WTC11 (cell line): ENCODE measurements at regions not wholly inside any gene's neighbourhood (a gene's known extent, or its start where the extent isn't known, plus 50 kb on each side); places are given as distances from the start of the nearest gene placed in this dataset.

Source experiments
- MAX ChIP-seq: sonication (generic); formaldehyde crosslinking; IDR thresholded peaks from 2 replicates; pipeline ENCODE4 v1.8.0; 2022; ENCODE audit warnings: mild to moderate bottlenecking, missing genetic modification reagents
- NR3C1 ChIP-seq: sonication (generic); formaldehyde crosslinking; conservative IDR thresholded peaks from 2 replicates; pipeline ENCODE4 v1.8.1; 2023; ENCODE audit warnings: low read depth, mild to moderate bottlenecking, missing genetic modification reagents
- PRDM15 ChIP-seq: sonication (generic); formaldehyde crosslinking; IDR thresholded peaks from 2 replicates; pipeline ENCODE4 v1.8.0; 2022; ENCODE audit warnings: missing genetic modification reagents

GRCh38 chr4:124940387-124940786, 227.9 kb upstream of the ANKRD50 start:
- TF ChIP-seq NR3C1: no peak
- TF ChIP-seq PRDM15 (CRISPR knock-in tag): no peak
- no peak for TF ChIP-seq MAX (CRISPR knock-in tag)
